GM21529 (cell line): ENCODE measurements at regions not wholly inside any gene's neighbourhood (a gene's known extent, or its start where the extent isn't known, plus 50 kb on each side); places are given as distances from the start of the nearest gene placed in this dataset.

Experiments
- ATAC-seq: cut with Tn5 transposase; IDR thresholded peaks from one replicate; pipeline ENCODE4 v1.9.1; 2021; ENCODE audit not compliant: unreplicated experiment

DNA sequence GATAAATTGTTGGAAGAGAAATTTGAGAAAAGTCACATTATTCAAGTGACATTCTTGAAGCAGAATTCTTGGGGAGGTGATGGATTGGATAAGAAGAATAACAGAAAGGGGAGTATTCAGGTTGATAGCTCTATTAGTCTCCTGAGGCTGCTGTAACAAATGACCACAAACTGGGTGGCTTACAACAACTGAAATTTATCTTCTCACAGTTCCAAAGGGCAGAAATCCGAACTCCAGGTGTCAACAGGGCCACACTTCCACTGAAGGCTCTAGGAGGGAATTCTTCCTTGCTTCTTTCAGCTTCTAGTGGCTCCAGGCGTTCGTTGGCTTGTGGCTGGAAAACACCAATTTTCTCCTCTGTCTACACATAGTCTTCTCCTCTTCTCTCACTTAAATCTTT lies 99.8 kb downstream of the TES start:
- ATAC-seq, result no peak

DNA sequence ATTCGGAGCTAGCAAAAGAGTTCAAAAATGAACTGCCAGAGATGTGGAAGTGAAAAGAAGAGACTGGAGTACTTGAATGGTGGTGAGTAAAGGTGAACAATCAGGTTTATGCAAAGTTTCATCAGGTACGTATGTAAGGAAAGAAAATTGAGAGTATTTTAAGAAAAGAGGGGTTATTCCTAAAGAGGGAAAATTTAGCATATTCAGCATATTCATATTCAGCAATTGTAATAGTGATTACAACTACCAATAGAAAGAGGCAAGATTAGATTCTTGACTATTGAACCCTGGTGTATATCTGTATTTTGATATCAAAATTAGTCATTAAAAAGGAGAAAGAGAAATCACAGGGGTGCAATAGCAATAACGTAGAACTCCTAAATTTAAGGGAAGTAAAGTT lies 100.9 kb downstream of the TES start:
- ATAC-seq, result no peak

DNA sequence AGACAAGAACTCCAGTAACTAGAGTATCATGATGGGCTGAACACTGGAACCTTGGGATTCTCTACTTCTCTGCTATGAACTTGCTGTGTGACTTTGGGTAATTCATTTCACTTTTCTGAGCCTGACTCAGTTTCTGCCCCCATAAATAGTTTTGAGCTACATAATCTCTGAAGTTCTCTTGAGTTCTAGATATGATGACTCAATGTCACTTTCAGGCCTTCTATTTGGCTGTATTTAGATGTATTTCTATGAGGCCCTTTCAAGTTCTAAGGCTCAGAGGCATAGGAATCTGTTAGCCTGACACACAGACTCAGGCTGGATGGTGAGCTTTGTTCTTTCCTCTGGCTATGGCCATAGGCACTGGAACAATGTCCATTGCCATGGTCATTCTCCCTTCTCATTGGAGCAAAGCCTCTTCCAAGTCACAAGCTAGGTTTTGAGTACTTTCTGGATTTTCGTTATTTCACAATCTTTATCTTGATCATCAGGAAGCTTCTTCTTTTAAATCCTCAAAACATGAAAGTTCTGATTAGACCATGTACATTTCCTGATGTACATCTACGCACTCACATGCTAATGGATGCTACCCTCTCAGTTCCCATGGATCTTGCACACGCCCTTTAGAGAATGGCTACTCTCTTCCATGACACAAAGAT lies 101.6 kb downstream of the TES start:
- ATAC-seq, result no peak

DNA sequence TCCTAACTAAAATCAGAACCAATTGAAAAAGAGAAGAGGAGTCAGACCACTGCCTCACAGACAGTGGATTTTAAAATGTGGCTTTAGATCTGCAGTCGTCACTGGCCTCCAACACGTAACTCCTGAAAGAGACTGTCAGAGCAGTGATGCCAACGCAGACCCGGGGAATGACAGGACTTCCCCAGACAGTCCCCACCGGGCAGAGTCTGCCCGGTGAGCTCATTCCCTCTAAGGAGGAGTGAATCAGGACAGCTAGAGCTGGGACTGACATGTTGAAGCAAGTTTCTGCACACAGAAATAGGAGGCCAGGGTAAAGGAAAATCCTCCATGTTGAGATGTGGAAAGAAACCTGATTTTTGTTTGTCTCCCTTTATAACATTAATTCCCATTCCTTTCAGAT lies 105.0 kb downstream of the TES start:
- no peak for ATAC-seq

DNA sequence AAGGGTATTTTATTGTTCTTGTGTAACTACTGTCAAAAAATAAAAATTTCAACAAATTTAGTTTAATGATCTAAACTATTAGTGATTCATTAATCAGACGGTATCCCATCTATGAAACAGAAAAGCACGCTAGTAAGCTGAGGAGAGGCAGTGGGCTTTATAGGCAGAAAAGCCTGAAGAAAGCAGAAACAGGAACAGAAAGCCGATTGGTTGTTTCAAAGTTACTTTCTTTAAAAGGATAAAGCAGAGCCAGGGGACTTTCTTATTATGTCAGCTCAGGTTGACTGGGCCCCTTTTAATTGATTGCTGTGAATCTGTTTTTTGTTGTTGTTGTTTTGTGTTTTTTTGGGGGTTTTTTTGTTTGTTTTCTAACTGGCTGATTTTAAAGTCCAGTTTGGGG lies 105.5 kb downstream of the TES start:
- ATAC-seq, result peak; percentile 29

DNA sequence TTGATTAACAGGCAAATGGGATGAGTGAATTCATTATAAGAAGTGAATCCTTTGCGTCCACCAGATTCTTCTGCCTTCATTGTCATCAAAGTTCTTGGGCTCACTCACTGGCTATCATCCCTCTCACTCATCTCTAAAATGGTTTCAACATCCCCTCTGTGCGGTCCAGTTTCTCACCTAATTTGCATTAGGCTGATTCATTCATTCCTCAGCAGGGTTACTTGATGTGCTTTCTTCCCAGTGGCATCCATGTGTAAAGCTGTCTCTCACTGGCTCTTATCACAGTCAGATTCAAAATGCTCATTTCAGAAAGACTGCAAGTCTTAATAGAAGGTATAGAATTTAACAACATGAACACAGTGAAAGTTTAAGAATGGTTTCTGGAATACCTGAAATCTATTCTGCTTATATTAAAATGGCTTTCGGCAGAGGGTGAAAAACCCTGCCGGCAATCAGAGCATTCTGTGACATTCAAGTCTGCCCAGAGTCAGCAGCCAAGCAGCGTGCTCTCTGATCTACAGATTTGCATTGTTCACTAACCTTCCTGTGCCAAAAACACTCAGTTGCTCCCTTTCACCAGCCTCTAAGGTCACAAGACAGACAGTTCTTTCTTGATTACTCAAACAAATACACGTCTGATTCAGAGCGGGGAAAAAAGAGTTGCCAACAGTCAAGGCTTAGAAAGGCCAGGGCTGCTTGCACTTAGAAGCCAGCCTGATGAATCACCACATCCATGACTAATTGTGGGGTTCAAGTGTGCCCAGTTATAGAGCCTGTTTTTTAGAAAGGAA lies 106.7 kb downstream of the TES start:
- peak; percentile 89 for ATAC-seq

DNA sequence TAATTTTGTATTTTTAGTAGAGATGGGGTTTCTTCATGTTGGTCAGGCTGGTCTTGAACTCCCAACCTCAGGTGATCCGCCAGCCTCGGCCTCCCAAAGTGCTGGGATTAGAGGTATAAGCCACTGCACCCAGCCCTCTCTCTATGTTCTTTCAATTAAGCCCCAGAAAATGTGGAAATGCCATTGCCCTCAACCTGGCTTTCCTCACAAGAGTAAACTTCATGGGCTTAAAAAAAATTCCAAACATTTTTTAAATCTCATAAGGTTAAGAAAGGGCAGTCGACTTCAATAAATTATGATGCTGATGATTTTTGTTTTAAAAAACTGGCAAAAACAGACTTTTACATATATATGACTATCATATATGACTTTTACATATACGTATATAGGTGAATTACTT lies 107.6 kb downstream of the TES start:
- no peak for ATAC-seq

DNA sequence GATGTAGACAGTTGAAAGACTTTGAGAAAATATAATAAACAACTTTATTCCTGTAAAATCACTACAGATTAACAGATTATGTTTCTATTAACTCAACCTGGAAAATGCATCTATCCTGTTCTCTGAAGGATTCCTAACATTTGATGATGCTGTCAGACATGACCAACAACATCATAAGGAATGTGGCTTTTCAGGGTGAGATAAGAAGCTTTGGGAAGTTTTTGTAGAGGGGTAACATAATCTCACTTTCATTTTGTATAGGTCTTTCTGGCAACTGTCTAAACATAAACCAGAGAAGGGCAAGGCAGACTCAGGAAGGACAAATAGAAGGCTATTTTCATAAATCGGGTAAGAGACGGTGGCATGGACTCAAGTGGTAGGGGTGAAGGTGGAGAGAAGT lies 112.2 kb downstream of the TES start:
- no peak for ATAC-seq

DNA sequence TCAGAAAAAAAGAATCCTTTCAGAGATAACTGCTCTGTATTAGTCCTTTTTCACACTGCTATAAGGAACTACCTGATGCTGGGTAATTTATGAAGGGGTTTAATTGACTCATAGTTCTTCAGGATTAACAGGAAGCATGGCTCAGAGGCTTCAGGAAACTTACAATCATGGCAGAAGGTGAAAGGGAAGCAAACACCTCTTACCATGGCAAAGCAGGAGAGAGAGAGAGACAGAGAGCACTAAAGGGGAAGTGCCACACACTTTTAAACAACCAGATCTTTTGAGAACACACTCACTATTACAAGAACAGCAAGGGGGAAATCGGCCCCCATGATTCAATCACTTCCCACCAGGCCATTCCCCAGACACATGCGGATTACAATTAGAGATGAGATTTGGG lies 114.2 kb downstream of the TES start:
- ATAC-seq, result no peak

DNA sequence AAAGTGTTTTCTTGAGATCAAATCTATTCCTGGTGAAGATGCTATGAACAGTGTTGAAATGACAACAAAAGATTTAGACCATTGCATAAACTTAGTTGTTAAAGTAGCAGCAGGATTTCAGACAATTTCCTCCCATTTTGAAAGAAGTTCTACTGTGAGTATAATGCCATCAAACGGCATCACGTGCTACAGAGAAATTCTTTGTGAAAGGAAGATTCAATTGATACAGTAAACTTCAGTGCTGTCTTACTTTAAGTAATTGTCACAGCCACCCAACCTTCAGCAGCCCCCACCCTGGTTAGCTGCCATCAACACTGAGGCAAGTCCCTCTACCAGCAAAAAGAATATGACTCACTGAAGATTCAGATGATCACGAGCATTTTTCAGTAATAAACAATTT lies 115.2 kb downstream of the TES start:
- no peak for ATAC-seq

DNA sequence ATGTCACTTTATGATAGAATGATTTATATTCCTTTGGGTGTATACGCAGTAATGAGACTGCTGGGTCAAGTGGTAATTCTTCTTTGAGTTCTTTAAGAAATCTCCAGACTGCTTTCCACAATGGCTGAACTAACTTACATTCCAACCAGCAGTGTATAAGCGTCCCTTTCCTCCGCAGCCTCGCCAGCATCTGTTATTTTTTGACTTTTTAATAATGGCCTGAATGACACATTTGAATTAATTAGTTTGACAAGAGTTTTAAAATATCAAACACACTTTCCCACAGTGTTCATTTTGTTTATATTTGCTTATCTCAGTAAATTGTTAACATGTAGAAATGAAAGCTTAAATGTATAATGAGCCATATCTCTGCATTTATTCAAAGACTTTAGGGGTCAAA lies 116.8 kb downstream of the TES start:
- ATAC-seq, result no peak

DNA sequence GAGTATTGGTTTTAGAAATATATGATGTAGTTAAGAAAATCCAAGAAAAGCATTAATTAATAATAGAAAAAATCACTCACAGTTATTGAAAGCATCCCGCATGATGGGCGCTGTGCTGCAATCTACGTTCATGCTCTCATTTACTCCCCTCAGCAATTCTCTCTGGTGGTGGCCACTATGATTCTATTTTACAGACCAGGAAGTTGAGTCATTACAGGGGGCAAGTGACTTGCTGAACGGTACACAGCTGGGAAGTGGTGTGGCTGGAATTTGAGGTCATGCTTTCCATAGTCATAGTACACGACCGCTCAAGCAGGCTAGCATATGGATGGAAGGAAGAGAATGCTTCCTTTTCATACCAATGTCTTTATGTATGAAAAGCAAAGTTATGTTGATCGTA lies 117.4 kb downstream of the TES start:
- ATAC-seq, result no peak

DNA sequence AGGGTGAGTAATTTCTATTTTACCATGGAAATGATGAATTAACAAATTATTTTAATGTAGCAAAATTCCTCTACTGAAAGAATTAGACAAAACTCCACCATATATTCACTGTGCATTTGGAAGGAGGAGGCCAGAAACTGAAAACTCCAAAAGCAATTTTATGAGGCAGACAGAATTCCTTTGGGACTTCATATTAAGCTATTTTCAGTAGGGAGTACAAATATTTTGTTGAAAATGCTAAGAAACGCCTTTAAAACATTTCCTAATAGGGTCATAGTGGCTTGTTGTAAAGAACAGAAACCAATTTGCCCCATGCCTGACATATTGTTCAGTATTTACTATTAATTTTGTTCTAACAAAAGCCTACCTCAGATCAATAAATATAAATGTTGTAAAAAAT lies 117.8 kb downstream of the TES start:
- ATAC-seq, result no peak

DNA sequence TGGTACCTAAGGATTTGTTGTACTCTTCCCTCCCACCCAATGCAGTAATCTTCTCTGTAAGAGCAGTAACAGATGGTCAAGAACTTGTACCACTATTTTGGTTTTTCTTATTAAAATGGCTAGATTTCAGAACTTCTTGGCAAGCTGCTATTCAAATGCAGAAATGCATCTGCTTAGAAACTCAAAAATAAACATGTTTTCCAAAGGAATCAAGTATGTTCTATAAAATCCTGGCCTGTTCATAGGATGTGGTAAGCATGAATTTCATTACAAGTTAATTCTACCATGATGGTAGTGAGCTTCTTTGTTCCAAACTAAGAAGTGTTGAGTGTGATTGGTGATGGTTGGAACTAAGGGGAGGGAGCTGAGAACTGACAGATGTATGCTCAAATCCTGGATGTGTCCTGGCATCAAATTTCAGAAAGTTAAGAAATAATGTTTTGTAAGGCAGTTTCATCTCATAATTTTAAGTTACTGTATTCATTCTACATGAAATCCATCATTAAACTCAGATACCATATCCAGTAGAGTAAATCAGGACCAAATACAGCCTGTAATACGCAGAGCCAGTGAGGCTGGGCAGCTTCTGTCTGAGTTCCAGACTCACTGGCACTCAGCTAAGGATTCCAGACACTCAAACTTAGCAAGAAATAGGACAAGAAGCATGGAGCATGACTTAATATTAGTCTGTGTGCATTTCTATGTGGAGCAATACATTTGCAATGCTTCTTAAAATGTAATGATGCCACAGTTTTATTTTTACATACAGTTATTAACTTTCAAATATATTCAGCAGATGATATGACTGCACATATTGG lies 119.6 kb downstream of the TES start:
- ATAC-seq, result no peak

DNA sequence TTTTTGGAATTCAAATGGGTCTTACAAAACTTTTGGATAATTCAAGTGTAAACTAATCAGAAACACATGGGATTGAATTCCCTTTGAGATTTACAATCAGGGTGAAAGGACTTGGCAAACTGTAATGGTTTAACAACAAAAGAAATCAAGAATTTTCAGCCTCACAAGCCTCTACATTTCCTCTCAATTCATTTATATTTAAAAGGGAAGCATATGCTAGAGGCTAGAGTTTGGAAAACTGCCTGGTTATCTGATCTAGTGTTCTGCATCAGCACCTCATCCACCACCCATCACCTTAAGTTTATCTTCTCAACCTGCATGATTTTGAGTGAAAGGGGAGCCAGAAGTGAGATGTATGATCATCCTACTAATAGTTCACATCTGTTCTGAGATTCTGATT lies 120.7 kb downstream of the TES start:
- no peak for ATAC-seq

DNA sequence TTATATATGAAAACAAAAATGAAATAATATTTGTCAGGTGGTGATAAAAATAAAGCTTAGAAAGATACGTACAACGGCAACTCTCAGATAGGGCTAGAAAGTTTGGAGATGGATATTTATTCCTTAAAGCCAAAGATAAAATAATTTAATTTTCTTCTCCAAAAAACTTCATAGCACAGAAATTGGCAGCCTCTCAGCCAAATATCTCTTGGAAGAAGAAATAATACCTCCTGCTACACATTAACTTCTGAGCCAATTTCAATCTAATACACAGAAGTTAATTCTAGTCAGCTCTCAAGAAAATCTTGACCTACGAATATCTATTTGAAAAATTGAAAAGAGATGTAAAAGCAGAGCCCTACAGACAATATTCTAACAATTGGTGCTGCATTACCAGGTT lies 122.4 kb downstream of the TES start:
- ATAC-seq, result no peak

DNA sequence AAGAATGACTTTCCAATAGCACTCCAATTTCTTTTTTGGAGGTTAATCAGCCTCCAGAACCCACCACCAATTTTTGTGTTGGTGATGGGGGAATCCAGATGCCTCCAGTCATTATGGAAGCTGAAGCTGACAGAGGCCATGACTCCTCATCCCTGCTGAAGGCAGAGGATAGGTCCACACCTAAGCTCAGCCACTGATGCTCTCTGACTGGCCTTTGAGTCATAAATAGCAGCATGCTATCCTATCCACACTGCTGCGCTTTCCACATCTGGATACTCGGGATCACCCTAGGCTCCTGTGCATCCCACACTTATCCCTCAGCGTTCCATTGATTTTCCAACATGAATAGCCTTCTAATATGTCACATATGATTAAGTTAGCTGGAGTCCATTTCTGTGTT lies 124.2 kb downstream of the TES start:
- ATAC-seq, result no peak

DNA sequence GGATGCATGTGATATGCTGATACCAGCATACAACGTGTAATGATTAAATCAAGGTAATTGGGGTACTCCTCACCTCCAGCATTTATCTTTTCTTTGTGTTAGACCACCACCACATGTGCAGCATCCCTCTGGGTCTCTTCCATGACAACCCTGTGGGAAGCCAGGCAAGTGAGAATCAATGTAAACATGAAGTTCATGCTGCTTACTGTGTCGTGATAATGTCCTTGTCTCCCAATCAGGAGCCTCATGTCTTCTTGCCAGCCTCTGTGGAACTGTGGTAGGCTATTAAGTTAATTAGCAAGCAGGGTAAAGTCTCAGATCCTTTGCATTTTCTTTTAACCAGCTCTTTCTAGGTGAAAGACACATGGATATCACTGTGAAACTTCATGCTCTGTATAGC lies 126.7 kb downstream of the TES start:
- ATAC-seq, result no peak

DNA sequence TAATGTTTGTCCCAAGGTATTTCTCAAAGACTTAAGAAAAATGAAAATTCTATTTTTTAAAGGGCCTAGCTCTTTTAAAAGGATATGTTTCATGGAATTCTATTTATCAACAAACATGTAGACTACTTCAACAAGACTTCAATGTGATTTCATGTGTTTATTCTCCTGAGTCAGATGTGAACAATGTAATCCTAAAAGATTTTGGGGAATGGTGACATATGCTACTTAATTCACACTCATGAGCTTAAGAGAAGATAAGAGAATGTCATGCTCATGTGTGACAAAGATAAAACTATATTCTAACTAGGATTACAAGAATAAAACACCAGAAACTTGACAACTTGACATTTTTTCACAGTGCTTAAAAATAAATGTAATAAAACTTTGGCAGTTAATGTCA lies 127.5 kb downstream of the TES start:
- ATAC-seq, result no peak

DNA sequence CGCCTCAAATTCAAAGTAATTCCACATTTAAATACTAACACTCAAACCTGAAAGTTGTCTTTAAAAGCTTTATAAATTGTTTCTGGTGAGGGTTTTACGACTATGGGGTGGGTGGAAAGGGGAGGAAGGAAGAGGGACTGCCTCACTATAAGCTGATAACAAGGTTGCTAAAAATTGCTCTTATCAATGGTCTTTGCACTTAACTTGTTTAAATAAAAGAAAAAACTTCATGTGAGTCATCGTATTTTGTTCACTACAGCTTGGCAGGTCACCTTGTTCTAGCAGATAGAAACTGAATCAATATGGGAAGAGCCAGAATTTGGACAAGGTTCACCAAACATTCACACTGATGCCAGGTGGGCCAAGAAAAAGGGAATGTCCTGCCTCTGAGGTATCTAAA lies 129.2 kb downstream of the TES start:
- ATAC-seq, result no peak

DNA sequence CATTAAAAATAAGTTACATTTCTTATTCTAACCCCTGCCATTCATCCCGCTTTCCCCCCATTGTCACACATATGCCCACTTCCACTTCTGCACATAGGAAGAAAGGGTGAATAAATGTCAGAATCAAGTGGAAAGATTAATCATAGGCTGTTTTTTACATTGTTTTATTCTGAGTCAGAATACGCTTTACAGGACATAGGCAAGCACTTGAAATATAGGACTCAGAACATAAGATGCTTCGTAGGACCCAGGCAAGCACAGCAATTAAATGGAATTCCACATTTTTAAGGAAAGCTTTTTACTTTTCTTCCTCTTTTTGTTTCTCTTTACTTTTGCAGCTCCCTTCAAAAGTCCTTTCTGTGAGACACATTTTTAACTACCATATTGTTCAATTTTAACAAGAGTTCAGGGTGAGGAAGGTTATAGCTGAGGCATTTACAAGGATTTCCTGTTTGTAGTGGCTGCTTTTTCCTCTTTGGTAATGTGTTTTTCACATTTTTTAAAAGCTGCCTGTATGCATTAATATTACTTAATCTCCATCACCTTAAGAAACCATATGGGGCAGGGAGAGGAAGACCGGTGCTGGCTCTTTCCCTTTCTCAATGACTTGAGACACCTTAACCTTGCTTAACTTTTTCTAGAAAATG lies 130.0 kb downstream of the TES start:
- no peak for ATAC-seq
